ENCODE measurements at regions not wholly inside any gene's neighbourhood (a gene's known extent, or its start where the extent isn't known, plus 50 kb on each side); places are given as distances from the start of the nearest gene placed in this dataset.

DNA sequence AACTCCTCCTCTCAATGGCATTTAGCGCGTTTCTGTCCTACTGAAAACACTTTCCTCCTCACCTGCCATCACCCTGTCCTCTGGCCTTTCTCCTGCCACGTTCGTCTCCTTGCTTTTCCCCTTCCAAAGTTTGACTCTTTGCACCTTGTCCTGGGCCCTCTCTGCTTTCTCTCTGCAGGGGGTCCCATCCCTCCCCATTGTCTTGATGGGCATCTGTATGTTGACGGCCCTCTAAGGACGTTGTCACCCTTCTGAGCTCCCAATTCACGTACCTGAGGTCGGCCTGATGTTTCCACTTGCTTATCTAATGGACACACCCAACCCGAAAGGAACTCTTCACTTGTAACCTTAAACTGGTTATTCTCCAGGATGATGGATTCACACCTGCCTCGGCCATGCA lies 170.4 kb downstream of the WSCD1 start:
- H3K9ac ChIP-seq (replicated peaks; ENCODE audit: extremely low read depth, insufficient read depth, low read length) = no peak overlapping the region
- no peak overlapping the region for H3K27ac ChIP-seq (ENCODE audit: insufficient read depth, low read depth, low read length)
- no peaks in the 10 kb centered on the region for H3K27me3 ChIP-seq (ENCODE audit: control insufficient read depth in 2 of 2, insufficient read depth in 2 of 2, low read length in 2 of 2)
- no peak overlapping the region for H3K4me2 ChIP-seq (ENCODE audit: insufficient read depth, low read length)
- no peaks in the 10 kb centered on the region for H3K36me3 ChIP-seq (ENCODE audit: control insufficient read depth in 2 of 2, extremely low read depth in 1 of 2, insufficient read depth in 2 of 2, low read length in 2 of 2)
- H3K9me1 ChIP-seq (replicated peaks; ENCODE audit: control insufficient read depth, extremely low read depth, insufficient read depth, low read length) = no peaks in the 10 kb centered on the region
- H3K9me3 ChIP-seq (replicated peaks; ENCODE audit: control insufficient read depth, insufficient read depth, low read length) = no peaks in the 10 kb centered on the region
- POLR2A ChIA-PET = interaction anchor here (0.6 kb wide), 1 partner anchor 13 kb away, joined by 5 read pairs; no protein-coding TSS in a partner anchor
- CTCF ChIA-PET = no interaction called here
- DNase-seq (ENCODE audit: low read depth, low spot score) (no peak), FAIRE-seq (no peak)
- H4K20me1 ChIP-seq (replicated peaks; ENCODE audit: control insufficient read depth, extremely low read depth, insufficient read depth, low read length) = no peaks in the 10 kb centered on the region
- no peak overlapping the region for H3K4me3 ChIP-seq (replicated peaks in 1 of 3; ENCODE audit: insufficient read depth in 1 of 3, low read depth in 1 of 3, low read length in 3 of 3)
- intact Hi-C loops (cut with micrococcal nuclease) = no loop called here
- no peak overlapping the region for H2AFZ ChIP-seq (ENCODE audit: low read depth, low read length)
- H3K79me2 ChIP-seq (ENCODE audit: control insufficient read depth, insufficient read depth, low read length) = no peaks in the 10 kb centered on the region
- no TSS peak for BruUV-seq (replicated peaks)
- peaks cover 14% of the 10 kb centered on the region for H3K4me1 ChIP-seq (ENCODE audit: control insufficient read depth, extremely low read depth, insufficient read depth, low read length)
- no peak for TF ChIP-seq EZH2 (IDR thresholded peaks at IDR 0.05; ENCODE audit: borderline replicate concordance, low read depth, low read length, severe bottlenecking)
- TF ChIP-seq, protein P1, sequence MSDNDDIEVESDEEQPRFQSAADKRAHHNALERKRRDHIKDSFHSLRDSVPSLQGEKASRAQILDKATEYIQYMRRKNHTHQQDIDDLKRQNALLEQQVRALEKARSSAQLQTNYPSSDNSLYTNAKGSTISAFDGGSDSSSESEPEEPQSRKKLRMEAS (IDR thresholded peaks at IDR 0.05; ENCODE audit: insufficient read depth, insufficient read length) = no peak
- no peak for TF ChIP-seq JUN (IDR thresholded peaks at IDR 0.05; ENCODE audit: borderline replicate concordance, insufficient read depth, insufficient read length, low read depth)
- no peak for TF ChIP-seq FOS (IDR thresholded peaks at IDR 0.05; ENCODE audit: borderline replicate concordance, insufficient read depth, low read length)
- TF ChIP-seq POLR2A (IDR thresholded peaks at IDR 0.05; ENCODE audit: low read depth, low read length) = no peak
- TF ChIP-seq POLR2AphosphoS5 (IDR thresholded peaks at IDR 0.05; ENCODE audit: insufficient read depth, low read depth, low read length) = no peak
- TF ChIP-seq, protein P2, sequence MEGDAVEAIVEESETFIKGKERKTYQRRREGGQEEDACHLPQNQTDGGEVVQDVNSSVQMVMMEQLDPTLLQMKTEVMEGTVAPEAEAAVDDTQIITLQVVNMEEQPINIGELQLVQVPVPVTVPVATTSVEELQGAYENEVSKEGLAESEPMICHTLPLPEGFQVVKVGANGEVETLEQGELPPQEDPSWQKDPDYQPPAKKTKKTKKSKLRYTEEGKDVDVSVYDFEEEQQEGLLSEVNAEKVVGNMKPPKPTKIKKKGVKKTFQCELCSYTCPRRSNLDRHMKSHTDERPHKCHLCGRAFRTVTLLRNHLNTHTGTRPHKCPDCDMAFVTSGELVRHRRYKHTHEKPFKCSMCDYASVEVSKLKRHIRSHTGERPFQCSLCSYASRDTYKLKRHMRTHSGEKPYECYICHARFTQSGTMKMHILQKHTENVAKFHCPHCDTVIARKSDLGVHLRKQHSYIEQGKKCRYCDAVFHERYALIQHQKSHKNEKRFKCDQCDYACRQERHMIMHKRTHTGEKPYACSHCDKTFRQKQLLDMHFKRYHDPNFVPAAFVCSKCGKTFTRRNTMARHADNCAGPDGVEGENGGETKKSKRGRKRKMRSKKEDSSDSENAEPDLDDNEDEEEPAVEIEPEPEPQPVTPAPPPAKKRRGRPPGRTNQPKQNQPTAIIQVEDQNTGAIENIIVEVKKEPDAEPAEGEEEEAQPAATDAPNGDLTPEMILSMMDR (IDR thresholded peaks at IDR 0.05; ENCODE audit: extremely low read depth in 1 of 2, insufficient read depth in 1 of 2, low read depth in 1 of 2, low read length in 2 of 2) = no peak
- no peak for TF ChIP-seq MYC (IDR thresholded peaks at IDR 0.05; ENCODE audit: low read depth, low read length)
- no peak for TF ChIP-seq GATA2 (IDR thresholded peaks at IDR 0.05; ENCODE audit: insufficient read depth, insufficient read length, low read depth, low read length)
- dilution Hi-C loops (cut with MboI; ENCODE audit: extremely low pct_ligation_motif_present, low sequenced_read_pairs) = no loop called here
